ENCODE measurements at regions not wholly inside any gene's neighbourhood (a gene's known extent, or its start where the extent isn't known, plus 50 kb on each side); places are given as distances from the start of the nearest gene placed in this dataset.

- Histone ChIP-seq H3K36me3 (ENCODE audit: low read length) (no peaks in the 10 kb centered on the region), H3K4me3 (ENCODE audit: insufficient read depth, low read length, poor library complexity, severe bottlenecking) (no peak overlapping the region), H2AFZ (ENCODE audit: low read depth, low read length, severe bottlenecking) (no peak overlapping the region), H3K9me3 (ENCODE audit: insufficient read depth, low read length) (no peaks in the 10 kb centered on the region), H3K79me2 (ENCODE audit: insufficient read depth, low read length) (no peaks in the 10 kb centered on the region), H3K9ac (ENCODE audit: low read length) (no peak overlapping the region), H3K9me2 (replicated peaks; ENCODE audit: insufficient read depth, low read length) (no peaks in the 10 kb centered on the region), H3K27me3 (ENCODE audit: low read length) (no peaks in the 10 kb centered on the region), H4K20me1 (ENCODE audit: low read depth, low read length) (no peaks in the 10 kb centered on the region), H3K27ac (ENCODE audit: low read depth, low read length) (no peak overlapping the region), H3K4me2 (ENCODE audit: low read depth, low read length, poor library complexity, severe bottlenecking) (no peak overlapping the region), H3F3A (ENCODE audit: insufficient read depth) (no peaks in the 10 kb centered on the region)
- TF ChIP-seq, protein P1, sequence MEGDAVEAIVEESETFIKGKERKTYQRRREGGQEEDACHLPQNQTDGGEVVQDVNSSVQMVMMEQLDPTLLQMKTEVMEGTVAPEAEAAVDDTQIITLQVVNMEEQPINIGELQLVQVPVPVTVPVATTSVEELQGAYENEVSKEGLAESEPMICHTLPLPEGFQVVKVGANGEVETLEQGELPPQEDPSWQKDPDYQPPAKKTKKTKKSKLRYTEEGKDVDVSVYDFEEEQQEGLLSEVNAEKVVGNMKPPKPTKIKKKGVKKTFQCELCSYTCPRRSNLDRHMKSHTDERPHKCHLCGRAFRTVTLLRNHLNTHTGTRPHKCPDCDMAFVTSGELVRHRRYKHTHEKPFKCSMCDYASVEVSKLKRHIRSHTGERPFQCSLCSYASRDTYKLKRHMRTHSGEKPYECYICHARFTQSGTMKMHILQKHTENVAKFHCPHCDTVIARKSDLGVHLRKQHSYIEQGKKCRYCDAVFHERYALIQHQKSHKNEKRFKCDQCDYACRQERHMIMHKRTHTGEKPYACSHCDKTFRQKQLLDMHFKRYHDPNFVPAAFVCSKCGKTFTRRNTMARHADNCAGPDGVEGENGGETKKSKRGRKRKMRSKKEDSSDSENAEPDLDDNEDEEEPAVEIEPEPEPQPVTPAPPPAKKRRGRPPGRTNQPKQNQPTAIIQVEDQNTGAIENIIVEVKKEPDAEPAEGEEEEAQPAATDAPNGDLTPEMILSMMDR (IDR thresholded peaks at IDR 0.05; ENCODE audit: insufficient read depth, low read length, poor library complexity, severe bottlenecking) = no peak
- TF ChIP-seq EZH2phosphoT487 (conservative IDR thresholded peaks at IDR 0.05; ENCODE audit: low read length) = no peak
These were observed 78.6 kb downstream of the TRIM42 start for GRCh38 chr3:140756240-140757016.

DNA sequence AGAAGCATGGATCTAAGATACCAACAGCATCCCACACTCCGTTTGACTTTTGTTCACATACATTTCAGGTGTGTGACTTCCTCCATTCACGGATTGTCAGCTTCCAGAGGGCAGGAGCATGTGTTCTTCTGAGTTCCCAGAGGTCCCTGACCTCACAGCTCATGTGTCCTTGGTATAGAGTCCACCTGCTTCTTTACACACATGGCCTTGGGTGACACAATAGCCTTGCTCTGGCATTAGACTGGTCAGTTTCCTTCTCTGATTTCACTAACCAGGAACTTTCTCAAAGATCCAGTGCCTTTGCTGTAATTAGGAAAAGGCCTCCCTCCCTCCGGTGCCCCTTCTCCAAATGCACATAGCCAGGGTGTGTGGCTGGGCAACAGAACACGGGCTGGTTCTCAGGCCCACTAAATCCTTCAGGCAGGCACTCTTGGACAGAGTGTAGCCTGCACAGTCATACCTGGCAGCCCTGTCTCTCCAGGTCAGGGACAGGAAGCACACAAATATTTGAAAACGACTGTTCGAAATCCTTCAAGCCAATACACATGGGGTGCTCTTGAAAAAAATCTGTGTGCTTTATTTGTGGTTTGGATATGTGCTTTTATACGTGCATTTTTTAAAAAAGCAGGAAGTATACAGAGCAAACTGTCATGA is 81.1 kb downstream of the TRIM42 start:
- no peaks in the 10 kb centered on the region for H3K9me2 ChIP-seq (replicated peaks; ENCODE audit: insufficient read depth, low read length)
- H3K27me3 ChIP-seq (ENCODE audit: low read length) = no peaks in the 10 kb centered on the region
- H3K36me3 ChIP-seq (ENCODE audit: low read length) = no peaks in the 10 kb centered on the region
- H3F3A ChIP-seq (ENCODE audit: insufficient read depth) = no peaks in the 10 kb centered on the region
- H3K27ac ChIP-seq (ENCODE audit: low read depth, low read length) = no peak overlapping the region
- TF ChIP-seq, protein P1 (IDR thresholded peaks at IDR 0.05; ENCODE audit: insufficient read depth, low read length, poor library complexity, severe bottlenecking) = no peak
- TF ChIP-seq EZH2phosphoT487 (conservative IDR thresholded peaks at IDR 0.05; ENCODE audit: low read length) = no peak
- no peak overlapping the region for H2AFZ ChIP-seq (ENCODE audit: low read depth, low read length, severe bottlenecking)
- no peak overlapping the region for H3K4me3 ChIP-seq (ENCODE audit: insufficient read depth, low read length, poor library complexity, severe bottlenecking)
- no peaks in the 10 kb centered on the region for H3K9me3 ChIP-seq (ENCODE audit: insufficient read depth, low read length)
- H3K79me2 ChIP-seq (ENCODE audit: insufficient read depth, low read length) = no peaks in the 10 kb centered on the region
- H3K4me2 ChIP-seq (ENCODE audit: low read depth, low read length, poor library complexity, severe bottlenecking) = no peak overlapping the region
- H3K9ac ChIP-seq (ENCODE audit: low read length) = no peak overlapping the region
- no peaks in the 10 kb centered on the region for H4K20me1 ChIP-seq (ENCODE audit: low read depth, low read length)

DNA sequence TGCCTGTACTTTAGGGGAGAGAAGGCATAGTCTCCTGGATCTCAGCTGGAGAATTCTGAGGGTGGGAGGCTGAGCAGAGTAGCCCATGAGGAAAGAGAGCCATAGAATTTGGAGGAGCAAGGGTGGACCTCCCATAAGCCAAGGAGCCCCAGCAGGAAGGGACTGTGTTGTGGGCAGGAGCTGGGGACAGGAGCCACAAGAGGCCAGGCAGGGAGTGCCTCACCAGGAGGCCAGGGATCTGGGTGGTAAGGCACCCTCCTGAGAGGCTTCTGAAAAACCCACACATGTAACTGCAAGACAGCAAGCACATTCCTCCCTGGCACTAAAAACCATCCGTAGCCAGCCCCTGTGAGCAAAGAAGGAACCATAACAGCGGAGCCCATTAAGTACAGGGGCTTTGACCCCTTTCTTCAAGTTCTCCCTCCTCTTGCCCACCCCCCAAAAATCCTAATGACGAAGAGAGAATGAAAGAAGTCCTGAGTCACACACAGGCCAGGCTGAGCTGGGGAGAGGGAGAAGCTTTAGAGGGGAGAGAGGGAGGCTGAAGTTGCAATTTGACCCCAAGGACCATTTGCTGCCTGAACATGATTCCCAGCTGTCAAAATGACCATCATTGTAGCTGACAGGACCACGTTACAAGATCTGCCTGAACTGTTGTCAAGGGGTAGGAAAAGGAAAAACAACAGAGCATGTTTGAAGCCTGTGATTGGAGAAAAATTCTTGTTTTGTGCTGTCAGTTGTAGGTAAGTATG is 82.6 kb downstream of the TRIM42 start:
- no peaks in the 10 kb centered on the region for H3F3A ChIP-seq (ENCODE audit: insufficient read depth)
- H3K27me3 ChIP-seq (ENCODE audit: low read length) = no peaks in the 10 kb centered on the region
- no peaks in the 10 kb centered on the region for H3K79me2 ChIP-seq (ENCODE audit: insufficient read depth, low read length)
- H2AFZ ChIP-seq (ENCODE audit: low read depth, low read length, severe bottlenecking) = no peak overlapping the region
- no peak overlapping the region for H3K27ac ChIP-seq (ENCODE audit: low read depth, low read length)
- TF ChIP-seq, protein P1 (IDR thresholded peaks at IDR 0.05; ENCODE audit: insufficient read depth, low read length, poor library complexity, severe bottlenecking) = no peak
- no peak for TF ChIP-seq EZH2phosphoT487 (conservative IDR thresholded peaks at IDR 0.05; ENCODE audit: low read length)
- H4K20me1 ChIP-seq (ENCODE audit: low read depth, low read length) = no peaks in the 10 kb centered on the region
- H3K4me2 ChIP-seq (ENCODE audit: low read depth, low read length, poor library complexity, severe bottlenecking) = no peak overlapping the region
- H3K4me3 ChIP-seq (ENCODE audit: insufficient read depth, low read length, poor library complexity, severe bottlenecking) = no peak overlapping the region
- no peaks in the 10 kb centered on the region for H3K36me3 ChIP-seq (ENCODE audit: low read length)
- H3K9ac ChIP-seq (ENCODE audit: low read length) = no peak overlapping the region
- H3K9me3 ChIP-seq (ENCODE audit: insufficient read depth, low read length) = no peaks in the 10 kb centered on the region
- no peaks in the 10 kb centered on the region for H3K9me2 ChIP-seq (replicated peaks; ENCODE audit: insufficient read depth, low read length)

Data from SU-DHL-6 (cell line).